ENCODE measurements at regions not wholly inside any gene's neighbourhood (a gene's known extent, or its start where the extent isn't known, plus 50 kb on each side); places are given as distances from the start of the nearest gene placed in this dataset.
A peak's percentile ranks its signal among the peaks of the same experiment; 100 is the strongest.

GRCh38 chr7:119561751-119562150 lies 711.2 kb upstream of the KCND2 start:
- Mint-ChIP-seq H3K4me3 (ENCODE audit: unreplicated experiment) (no peak overlapping the region), H3K27me3 (ENCODE audit: unreplicated experiment) (no peaks in the 10 kb centered on the region), H3K4me1 (ENCODE audit: low read depth, unreplicated experiment) (peaks cover 5% of the 10 kb centered on the region), H3K36me3 (ENCODE audit: unreplicated experiment) (peaks cover 5% of the 10 kb centered on the region), H3K9me3 (ENCODE audit: unreplicated experiment) (peaks cover 2% of the 10 kb centered on the region), H3K27ac (ENCODE audit: unreplicated experiment) (no peak overlapping the region)
- no peak for DNase-seq
- TF ChIP-seq, protein P1, sequence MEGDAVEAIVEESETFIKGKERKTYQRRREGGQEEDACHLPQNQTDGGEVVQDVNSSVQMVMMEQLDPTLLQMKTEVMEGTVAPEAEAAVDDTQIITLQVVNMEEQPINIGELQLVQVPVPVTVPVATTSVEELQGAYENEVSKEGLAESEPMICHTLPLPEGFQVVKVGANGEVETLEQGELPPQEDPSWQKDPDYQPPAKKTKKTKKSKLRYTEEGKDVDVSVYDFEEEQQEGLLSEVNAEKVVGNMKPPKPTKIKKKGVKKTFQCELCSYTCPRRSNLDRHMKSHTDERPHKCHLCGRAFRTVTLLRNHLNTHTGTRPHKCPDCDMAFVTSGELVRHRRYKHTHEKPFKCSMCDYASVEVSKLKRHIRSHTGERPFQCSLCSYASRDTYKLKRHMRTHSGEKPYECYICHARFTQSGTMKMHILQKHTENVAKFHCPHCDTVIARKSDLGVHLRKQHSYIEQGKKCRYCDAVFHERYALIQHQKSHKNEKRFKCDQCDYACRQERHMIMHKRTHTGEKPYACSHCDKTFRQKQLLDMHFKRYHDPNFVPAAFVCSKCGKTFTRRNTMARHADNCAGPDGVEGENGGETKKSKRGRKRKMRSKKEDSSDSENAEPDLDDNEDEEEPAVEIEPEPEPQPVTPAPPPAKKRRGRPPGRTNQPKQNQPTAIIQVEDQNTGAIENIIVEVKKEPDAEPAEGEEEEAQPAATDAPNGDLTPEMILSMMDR (IDR thresholded peaks at IDR 0.05; ENCODE audit: partially characterized antibody, unreplicated experiment): no peak

GRCh38 chr7:119562839-119563238 lies 710.1 kb upstream of the KCND2 start:
- DNase-seq: no peak
- Mint-ChIP-seq H3K4me1 (ENCODE audit: low read depth, unreplicated experiment) (peaks cover 5% of the 10 kb centered on the region), H3K27ac (ENCODE audit: unreplicated experiment) (peak overlapping the region; percentile 29), H3K27me3 (ENCODE audit: unreplicated experiment) (no peaks in the 10 kb centered on the region), H3K9me3 (ENCODE audit: unreplicated experiment) (peaks cover 2% of the 10 kb centered on the region), H3K36me3 (ENCODE audit: unreplicated experiment) (peaks cover 5% of the 10 kb centered on the region), H3K4me3 (ENCODE audit: unreplicated experiment) (no peak overlapping the region)
- TF ChIP-seq, protein P1 (IDR thresholded peaks at IDR 0.05; ENCODE audit: partially characterized antibody, unreplicated experiment): no peak

- no peak overlapping the region for H3K27ac Mint-ChIP-seq (ENCODE audit: unreplicated experiment)
- DNase-seq: no peak
- no peak overlapping the region for H3K4me3 Mint-ChIP-seq (ENCODE audit: unreplicated experiment)
- no peaks in the 10 kb centered on the region for H3K9me3 Mint-ChIP-seq (ENCODE audit: unreplicated experiment)
- H3K27me3 Mint-ChIP-seq (ENCODE audit: unreplicated experiment): no peaks in the 10 kb centered on the region
- TF ChIP-seq, protein P1 (IDR thresholded peaks at IDR 0.05; ENCODE audit: partially characterized antibody, unreplicated experiment): no peak
- H3K36me3 Mint-ChIP-seq (ENCODE audit: unreplicated experiment): no peaks in the 10 kb centered on the region
- H3K4me1 Mint-ChIP-seq (ENCODE audit: low read depth, unreplicated experiment): peaks cover 4% of the 10 kb centered on the region
Observed at GRCh38 chr7:119571666-119572065, 701.3 kb upstream of the KCND2 start.

- no peak for DNase-seq
Observed at GRCh38 chr7:119572132-119572531, 700.8 kb upstream of the KCND2 start.

DNA sequence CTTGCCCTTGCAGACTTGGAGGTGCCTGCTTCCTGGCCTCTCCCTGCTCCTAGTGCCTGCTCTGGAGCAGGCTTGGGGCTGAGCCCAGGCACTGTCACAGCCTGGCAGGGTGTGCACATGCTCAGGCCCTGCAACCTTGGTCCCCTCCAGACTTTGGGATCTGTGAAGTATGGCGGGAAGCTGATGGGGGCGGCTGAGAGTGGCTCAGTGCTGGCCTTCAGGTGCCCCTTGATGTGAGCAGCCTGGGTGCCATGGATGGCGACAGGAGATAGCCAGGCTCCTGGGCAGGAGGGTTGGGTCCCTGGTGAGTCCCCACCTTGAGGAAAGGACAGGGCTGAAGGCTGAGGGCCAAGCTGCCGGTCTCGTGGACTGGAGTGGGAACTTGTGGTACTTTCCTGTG lies 700.4 kb upstream of the KCND2 start:
- Mint-ChIP-seq H3K4me1 (ENCODE audit: low read depth, unreplicated experiment) (peaks cover 4% of the 10 kb centered on the region), H3K27ac (ENCODE audit: unreplicated experiment) (no peak overlapping the region), H3K4me3 (ENCODE audit: unreplicated experiment) (no peak overlapping the region), H3K27me3 (ENCODE audit: unreplicated experiment) (no peaks in the 10 kb centered on the region), H3K9me3 (ENCODE audit: unreplicated experiment) (no peaks in the 10 kb centered on the region), H3K36me3 (ENCODE audit: unreplicated experiment) (no peaks in the 10 kb centered on the region)
- TF ChIP-seq, protein P1 (IDR thresholded peaks at IDR 0.05; ENCODE audit: partially characterized antibody, unreplicated experiment): no peak
- DNase-seq: no peak

More at GRCh38 chr7:119572132-119572531, 700.8 kb upstream of the KCND2 start:
- Mint-ChIP-seq H3K4me1 (ENCODE audit: low read depth, unreplicated experiment) (peaks cover 4% of the 10 kb centered on the region), H3K27ac (ENCODE audit: unreplicated experiment) (no peak overlapping the region), H3K36me3 (ENCODE audit: unreplicated experiment) (no peaks in the 10 kb centered on the region), H3K4me3 (ENCODE audit: unreplicated experiment) (no peak overlapping the region), H3K27me3 (ENCODE audit: unreplicated experiment) (no peaks in the 10 kb centered on the region), H3K9me3 (ENCODE audit: unreplicated experiment) (no peaks in the 10 kb centered on the region)
- TF ChIP-seq, protein P1 (IDR thresholded peaks at IDR 0.05; ENCODE audit: partially characterized antibody, unreplicated experiment): no peak

Data from glutamatergic neuron (in vitro differentiated cells).